Lower leg skin (tissue), 3 donors: ENCODE measurements at regions not wholly inside any gene's neighbourhood (a gene's known extent, or its start where the extent isn't known, plus 50 kb on each side); places are given as distances from the start of the nearest gene placed in this dataset.

Source experiments
- POLR2A ChIP-seq, 2 donors: fragments of 450-650 bp; IDR thresholded peaks; one replicate each; pipeline ENCODE4 v1.6.1; 2016 to 2017; ENCODE audit warnings: antibody characterized with exemption in 2 of 2, mild to moderate bottlenecking in 1 of 2, moderate library complexity in 1 of 2
- TF ChIP-seq, protein P1 (sequence below), 3 donors: fragments of 450-650 bp; IDR thresholded peaks; one replicate each; pipeline ENCODE4 v1.5.1; 2016; ENCODE audit warnings: antibody characterized with exemption in 3 of 3, mild to moderate bottlenecking in 3 of 3, moderate library complexity in 2 of 3

DNA sequence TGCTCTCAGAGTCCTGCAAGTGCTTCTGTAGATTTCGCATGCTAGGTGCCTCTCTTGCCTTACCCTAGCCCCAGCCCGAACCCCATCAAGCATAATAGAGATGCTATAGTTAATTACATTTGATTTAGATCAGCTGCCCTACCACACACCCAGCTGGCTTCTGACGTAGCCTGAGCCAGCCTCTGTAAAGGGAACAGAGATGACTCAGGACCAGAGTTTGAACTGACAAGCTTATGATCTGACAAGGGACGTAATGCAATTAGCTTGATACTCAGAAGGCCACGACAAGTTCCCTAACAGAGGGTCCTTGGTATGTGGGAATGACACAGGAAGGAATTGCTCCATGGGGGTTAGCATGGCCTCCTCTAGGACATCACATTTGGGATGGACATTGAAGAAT lies 126.6 kb downstream of the LRATD1 start:
- TF ChIP-seq, protein P1, sequence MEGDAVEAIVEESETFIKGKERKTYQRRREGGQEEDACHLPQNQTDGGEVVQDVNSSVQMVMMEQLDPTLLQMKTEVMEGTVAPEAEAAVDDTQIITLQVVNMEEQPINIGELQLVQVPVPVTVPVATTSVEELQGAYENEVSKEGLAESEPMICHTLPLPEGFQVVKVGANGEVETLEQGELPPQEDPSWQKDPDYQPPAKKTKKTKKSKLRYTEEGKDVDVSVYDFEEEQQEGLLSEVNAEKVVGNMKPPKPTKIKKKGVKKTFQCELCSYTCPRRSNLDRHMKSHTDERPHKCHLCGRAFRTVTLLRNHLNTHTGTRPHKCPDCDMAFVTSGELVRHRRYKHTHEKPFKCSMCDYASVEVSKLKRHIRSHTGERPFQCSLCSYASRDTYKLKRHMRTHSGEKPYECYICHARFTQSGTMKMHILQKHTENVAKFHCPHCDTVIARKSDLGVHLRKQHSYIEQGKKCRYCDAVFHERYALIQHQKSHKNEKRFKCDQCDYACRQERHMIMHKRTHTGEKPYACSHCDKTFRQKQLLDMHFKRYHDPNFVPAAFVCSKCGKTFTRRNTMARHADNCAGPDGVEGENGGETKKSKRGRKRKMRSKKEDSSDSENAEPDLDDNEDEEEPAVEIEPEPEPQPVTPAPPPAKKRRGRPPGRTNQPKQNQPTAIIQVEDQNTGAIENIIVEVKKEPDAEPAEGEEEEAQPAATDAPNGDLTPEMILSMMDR (IDR thresholded peaks at IDR 0.05), result no peak
- no peak for TF ChIP-seq POLR2A (IDR thresholded peaks at IDR 0.05)
